Astrocyte (in vitro differentiated cells and primary cell): ENCODE measurements at regions not wholly inside any gene's neighbourhood (a gene's known extent, or its start where the extent isn't known, plus 50 kb on each side); places are given as distances from the start of the nearest gene placed in this dataset.

ENCODE experiments used
- DNase-seq: peaks from one replicate; pipeline ENCODE4 v3.0.0-alpha.2; 2010; ENCODE audit warnings: low read depth
- FAIRE-seq: peaks from 2 replicates; lab custom pipeline; 2011; peaks lifted over from hg19 to GRCh38; lab: Jason Lieb, UNC
- H2AFZ ChIP-seq: 2 replicates; pipeline ENCODE4 v1.6.0; 2012; ENCODE audit warnings: low read depth, low read length, inconsistent platforms
- H3K27ac ChIP-seq: 2 replicates; pipeline ENCODE4 v1.5.1; 2011; ENCODE audit warnings: low read depth, low read length, inconsistent platforms
- H3K27me3 ChIP-seq: 2 replicates; pipeline ENCODE4 v1.6.0; 2011; ENCODE audit warnings: low read length, inconsistent platforms; ENCODE audit not compliant: insufficient read depth
- H3K36me3 ChIP-seq: 2 replicates; pipeline ENCODE4 v1.5.1; 2011; ENCODE audit warnings: low read length, inconsistent platforms; ENCODE audit not compliant: insufficient read depth
- H3K4me1 ChIP-seq: 2 replicates; pipeline ENCODE4 v1.5.1; 2011; ENCODE audit warnings: low read length, inconsistent platforms; ENCODE audit not compliant: insufficient read depth
- H3K4me2 ChIP-seq: 2 replicates; pipeline ENCODE4 v1.6.0; 2012; ENCODE audit warnings: low read length, inconsistent platforms
- H3K4me3 ChIP-seq: 2 replicates; pipeline ENCODE4 v1.5.1; 2011; ENCODE audit warnings: low read depth, mild to moderate bottlenecking, low read length, inconsistent platforms; ENCODE audit not compliant: insufficient read depth
- H3K79me2 ChIP-seq: 2 replicates; pipeline ENCODE4 v1.6.0; 2012; ENCODE audit warnings: mild to moderate bottlenecking, low read length, inconsistent platforms; ENCODE audit not compliant: insufficient read depth
- H3K9ac ChIP-seq: 2 replicates; pipeline ENCODE4 v1.6.0; 2012; ENCODE audit warnings: mild to moderate bottlenecking, low read length, inconsistent platforms
- H3K9me3 ChIP-seq: 2 replicates; pipeline ENCODE4 v1.5.1; 2012; ENCODE audit warnings: low read depth, mild to moderate bottlenecking, low read length, inconsistent platforms; ENCODE audit not compliant: insufficient read depth
- H4K20me1 ChIP-seq: 2 replicates; pipeline ENCODE4 v1.6.0; 2012; ENCODE audit warnings: low read length, inconsistent platforms; ENCODE audit not compliant: insufficient read depth
- H3K27ac Mint-ChIP-seq: one replicate; pipeline ENCODE4 v1.8.0; 2021; ENCODE audit warnings: mild to moderate bottlenecking, mixed read lengths; ENCODE audit not compliant: unreplicated experiment
- H3K27me3 Mint-ChIP-seq: one replicate; pipeline ENCODE4 v1.8.0; 2021; ENCODE audit warnings: low read depth, mixed read lengths; ENCODE audit not compliant: unreplicated experiment
- H3K36me3 Mint-ChIP-seq: one replicate; pipeline ENCODE4 v1.8.0; 2021; ENCODE audit warnings: low read depth, mixed read lengths; ENCODE audit not compliant: unreplicated experiment
- H3K4me1 Mint-ChIP-seq: one replicate; pipeline ENCODE4 v1.8.0; 2021; ENCODE audit warnings: low read depth, mixed read lengths; ENCODE audit not compliant: unreplicated experiment
- H3K4me3 Mint-ChIP-seq: one replicate; pipeline ENCODE4 v1.8.0; 2021; ENCODE audit warnings: mild to moderate bottlenecking, moderate library complexity, mixed read lengths; ENCODE audit not compliant: unreplicated experiment
- H3K9me3 Mint-ChIP-seq: one replicate; pipeline ENCODE4 v1.8.0; 2021; ENCODE audit warnings: mild to moderate bottlenecking, mixed read lengths; ENCODE audit not compliant: unreplicated experiment
- CTCF ChIP-seq: IDR thresholded peaks from 2 replicates; pipeline ENCODE4 v1.5.1; 2011; ENCODE audit warnings: low read depth, mild to moderate bottlenecking, inconsistent platforms, low read length, moderate library complexity; ENCODE audit not compliant: insufficient read depth
- EZH2 ChIP-seq: IDR thresholded peaks from 2 replicates; pipeline ENCODE4 v1.6.1; 2012; ENCODE audit warnings: mild to moderate bottlenecking, low read length, inconsistent platforms; ENCODE audit not compliant: insufficient read depth

- Histone ChIP-seq H3K4me3 (no peak overlapping the region), H3K4me2 (no peak overlapping the region), H3K4me1 (peaks cover 3% of the 10 kb centered on the region), H3K9ac (no peak overlapping the region), H3K9me3 (no peaks in the 10 kb centered on the region), H4K20me1 (no peaks in the 10 kb centered on the region), H3K27me3 (no peaks in the 10 kb centered on the region), H3K79me2 (no peaks in the 10 kb centered on the region), H3K36me3 (no peaks in the 10 kb centered on the region), H3K27ac (no peak overlapping the region), H2AFZ (no peak overlapping the region)
- Mint-ChIP-seq H3K4me3 (no peak overlapping the region), H3K27me3 (no peaks in the 10 kb centered on the region), H3K9me3 (peaks cover 15% of the 10 kb centered on the region), H3K4me1 (no peaks in the 10 kb centered on the region), H3K36me3 (peaks cover 4% of the 10 kb centered on the region), H3K27ac (no peak overlapping the region)
- TF ChIP-seq EZH2 (no peak), CTCF (no peak)
- no peak for DNase-seq
- FAIRE-seq: no peak
These were observed 89.5 kb upstream of the ANKRD28 start for GRCh38 chr3:15887261-15887660.

- H3K4me1 Mint-ChIP-seq: peaks cover 10% of the 10 kb centered on the region
- peaks cover 21% of the 10 kb centered on the region for H3K4me1 ChIP-seq
- no peak overlapping the region for H3K4me3 ChIP-seq
- H3K4me3 Mint-ChIP-seq: no peak overlapping the region
- H3K9me3 ChIP-seq: no peaks in the 10 kb centered on the region
- H2AFZ ChIP-seq: no peak overlapping the region
- no peaks in the 10 kb centered on the region for H3K79me2 ChIP-seq
- no peak for TF ChIP-seq EZH2
- TF ChIP-seq CTCF: no peak
- H3K27ac Mint-ChIP-seq: no peak overlapping the region
- DNase-seq (no peak), FAIRE-seq (no peak)
- H3K9ac ChIP-seq: no peak overlapping the region
- H3K36me3 ChIP-seq: no peaks in the 10 kb centered on the region
- peaks cover 17% of the 10 kb centered on the region for H3K9me3 Mint-ChIP-seq
- H3K36me3 Mint-ChIP-seq: peaks cover 4% of the 10 kb centered on the region
- H3K27ac ChIP-seq: no peak overlapping the region
- H3K4me2 ChIP-seq: no peak overlapping the region
- no peaks in the 10 kb centered on the region for H4K20me1 ChIP-seq
- H3K27me3 Mint-ChIP-seq: no peaks in the 10 kb centered on the region
- H3K27me3 ChIP-seq: no peaks in the 10 kb centered on the region
These were observed 92.2 kb upstream of the ANKRD28 start for GRCh38 chr3:15889936-15890335.

- no peak overlapping the region for H3K4me3 Mint-ChIP-seq
- H3K4me1 Mint-ChIP-seq: peaks cover 10% of the 10 kb centered on the region
- Histone ChIP-seq H4K20me1 (no peaks in the 10 kb centered on the region), H3K9me3 (no peaks in the 10 kb centered on the region), H3K4me3 (no peak overlapping the region), H3K79me2 (no peaks in the 10 kb centered on the region), H2AFZ (no peak overlapping the region), H3K9ac (no peak overlapping the region), H3K4me1 (peaks cover 21% of the 10 kb centered on the region), H3K27ac (peak overlapping the region; percentile 39), H3K27me3 (no peaks in the 10 kb centered on the region), H3K36me3 (no peaks in the 10 kb centered on the region), H3K4me2 (no peak overlapping the region)
- no peak overlapping the region for H3K27ac Mint-ChIP-seq
- H3K9me3 Mint-ChIP-seq: peaks cover 17% of the 10 kb centered on the region
- FAIRE-seq: peak; percentile 60
- peaks cover 2% of the 10 kb centered on the region for H3K36me3 Mint-ChIP-seq
- TF ChIP-seq EZH2 (no peak), CTCF (no peak)
- peak; percentile 77 for DNase-seq
- no peaks in the 10 kb centered on the region for H3K27me3 Mint-ChIP-seq
These were observed 94.8 kb upstream of the ANKRD28 start for GRCh38 chr3:15892311-15893227.
